NB4 (cell line): ENCODE measurements at regions not wholly inside any gene's neighbourhood (a gene's known extent, or its start where the extent isn't known, plus 50 kb on each side); places are given as distances from the start of the nearest gene placed in this dataset.

Experiments
- POLR2A ChIP-seq: IDR thresholded peaks from 2 replicates; pipeline ENCODE4 v1.6.1; 2011; ENCODE audit warnings: mild to moderate bottlenecking; ENCODE audit not compliant: insufficient read length; ENCODE audit errors: extremely low read depth
- TF ChIP-seq, protein P1 (sequence below): IDR thresholded peaks from one replicate; pipeline ENCODE4 v1.5.1; 2012; ENCODE audit warnings: low read depth, low read length

DNA sequence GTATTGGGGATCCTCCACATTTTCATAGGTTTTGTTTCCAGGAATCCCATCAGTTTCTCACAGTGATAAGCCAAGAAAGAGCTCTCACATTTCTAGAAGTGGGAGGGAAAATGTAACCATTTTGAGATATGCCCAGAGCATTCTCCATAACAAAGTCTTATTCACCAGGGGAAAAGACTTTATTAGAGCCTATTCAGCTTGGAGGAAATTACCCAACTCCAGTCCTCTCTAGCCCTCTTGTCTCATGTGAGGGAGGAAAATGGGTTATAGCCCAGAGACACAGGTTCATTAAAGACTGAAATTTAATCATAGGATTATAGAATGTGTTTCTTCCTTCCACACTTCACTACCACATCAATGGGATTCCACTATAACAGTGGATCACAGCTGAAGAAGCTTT is 61.6 kb upstream of the DYNC1I1 start:
- no peak for TF ChIP-seq POLR2A
- TF ChIP-seq, protein P1, sequence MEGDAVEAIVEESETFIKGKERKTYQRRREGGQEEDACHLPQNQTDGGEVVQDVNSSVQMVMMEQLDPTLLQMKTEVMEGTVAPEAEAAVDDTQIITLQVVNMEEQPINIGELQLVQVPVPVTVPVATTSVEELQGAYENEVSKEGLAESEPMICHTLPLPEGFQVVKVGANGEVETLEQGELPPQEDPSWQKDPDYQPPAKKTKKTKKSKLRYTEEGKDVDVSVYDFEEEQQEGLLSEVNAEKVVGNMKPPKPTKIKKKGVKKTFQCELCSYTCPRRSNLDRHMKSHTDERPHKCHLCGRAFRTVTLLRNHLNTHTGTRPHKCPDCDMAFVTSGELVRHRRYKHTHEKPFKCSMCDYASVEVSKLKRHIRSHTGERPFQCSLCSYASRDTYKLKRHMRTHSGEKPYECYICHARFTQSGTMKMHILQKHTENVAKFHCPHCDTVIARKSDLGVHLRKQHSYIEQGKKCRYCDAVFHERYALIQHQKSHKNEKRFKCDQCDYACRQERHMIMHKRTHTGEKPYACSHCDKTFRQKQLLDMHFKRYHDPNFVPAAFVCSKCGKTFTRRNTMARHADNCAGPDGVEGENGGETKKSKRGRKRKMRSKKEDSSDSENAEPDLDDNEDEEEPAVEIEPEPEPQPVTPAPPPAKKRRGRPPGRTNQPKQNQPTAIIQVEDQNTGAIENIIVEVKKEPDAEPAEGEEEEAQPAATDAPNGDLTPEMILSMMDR, result no peak
